GM12878 (cell line): ENCODE measurements at regions not wholly inside any gene's neighbourhood (a gene's known extent, or its start where the extent isn't known, plus 50 kb on each side); places are given as distances from the start of the nearest gene placed in this dataset.

Experiments used
- ATAC-seq: fragments of 200-7000 bp; cut with Tn5 transposase; 3 replicates; pipeline ENCODE4 v1.9.1; 2020; ENCODE audit warnings: mild to moderate bottlenecking, moderate library complexity
- BruUV-seq: library from RNA; stranded (reverse); fragments of 400-500 nt; replicated peaks from 2 replicates; lab custom pipeline; 2021; lab: Mats Ljungman, UMichigan
- CTCF ChIA-PET: fragments of 300-600 bp; sonication (Branson Sonifier 250); formaldehyde crosslinking; extraction: SDS; loops from one replicate; lab custom pipeline; 2021; ENCODE audit warnings: inconsistent platforms; lab: Yijun Ruan, JAX
- POLR2A ChIA-PET: fragments of 350-600 bp; formaldehyde crosslinking; extraction: SDS; loops from one replicate; lab custom pipeline; 2021; ENCODE audit warnings: inconsistent platforms; lab: Charles Lee
- RAD21 ChIA-PET: fragments of 300-600 bp; sonication (Branson Sonifier 250); formaldehyde crosslinking; loops from one replicate; lab custom pipeline; 2023; ENCODE audit warnings: antibody characterized with exemption; ENCODE audit not compliant: unreplicated experiment; lab: Charles Lee
- SMC1A ChIA-PET: fragments of 300-600 bp; sonication (Branson Sonifier 250); formaldehyde crosslinking; loops from one replicate; lab custom pipeline; 2023; ENCODE audit not compliant: unreplicated experiment, uncharacterized antibody; lab: Charles Lee
- DNase-seq: peaks from one replicate; pipeline ENCODE4 v3.0.0-alpha.2; 2011; ENCODE audit warnings: low read depth, low spot score
- FAIRE-seq: peaks from 3 replicates; lab custom pipeline; 2011; peaks lifted over from hg19 to GRCh38; lab: Jason Lieb, UNC
- H2AFZ ChIP-seq: 2 replicates; pipeline ENCODE4 v1.6.0; 2011; ENCODE audit warnings: low read depth, low read length, control low read depth; ENCODE audit not compliant: control insufficient read depth
- H3K27ac ChIP-seq: 2 replicates; pipeline ENCODE4 v1.5.1; 2011; ENCODE audit warnings: control low read depth; ENCODE audit not compliant: control insufficient read depth, insufficient read depth
- H3K27me3 ChIP-seq, 2 experiments: replicated peaks in 1 of 2; 2 replicates each; pipeline versions ENCODE4 v1.6.0 to v1.6.1; 2011; ENCODE audit warnings: low read length in 1 of 2; ENCODE audit not compliant: control insufficient read depth in 2 of 2, insufficient read depth in 2 of 2
- H3K36me3 ChIP-seq, 2 experiments: 2 replicates each; pipeline ENCODE4 v1.5.1; 2011; ENCODE audit warnings: low read length in 1 of 2; ENCODE audit not compliant: control insufficient read depth in 2 of 2, insufficient read depth in 2 of 2
- H3K4me1 ChIP-seq: 2 replicates; pipeline ENCODE4 v1.6.1; 2011; ENCODE audit warnings: mild to moderate bottlenecking, low read length, moderate library complexity, mixed read lengths; ENCODE audit not compliant: control insufficient read depth, insufficient read depth
- H3K4me2 ChIP-seq: 2 replicates; pipeline ENCODE4 v1.6.0; 2011; ENCODE audit warnings: control low read depth; ENCODE audit not compliant: control insufficient read depth, insufficient read depth
- H3K4me3 ChIP-seq: fragments of 200-600 bp; sonication (generic); 2 replicates; pipeline ENCODE4 v1.5.1; 2016
- H3K79me2 ChIP-seq: 2 replicates; pipeline ENCODE4 v1.6.0; 2011; ENCODE audit warnings: low read length; ENCODE audit not compliant: control insufficient read depth, insufficient read depth
- H3K9ac ChIP-seq: 2 replicates; pipeline ENCODE4 v1.8.0; 2011; ENCODE audit warnings: low read length, control low read depth, mixed read lengths; ENCODE audit not compliant: control insufficient read depth, insufficient read depth
- H3K9me3 ChIP-seq: replicated peaks from 3 replicates; pipeline ENCODE4 v1.5.1; 2011; ENCODE audit warnings: mild to moderate bottlenecking, low read length; ENCODE audit not compliant: control insufficient read depth, insufficient read depth
- H4K20me1 ChIP-seq: 2 replicates; pipeline ENCODE4 v1.6.0; 2011; ENCODE audit not compliant: control insufficient read depth, insufficient read depth
- BCL3 ChIP-seq: IDR thresholded peaks from 2 replicates; pipeline ENCODE4 v1.6.1; 2011; ENCODE audit warnings: borderline replicate concordance, low read depth, mild to moderate bottlenecking, moderate library complexity, low read length; ENCODE audit not compliant: insufficient read depth, poor library complexity, severe bottlenecking
- CREB1 ChIP-seq: IDR thresholded peaks from 2 replicates; pipeline ENCODE4 v1.6.1; 2012; ENCODE audit warnings: low read depth, mild to moderate bottlenecking, inconsistent platforms
- CREM ChIP-seq: IDR thresholded peaks from 2 replicates; pipeline ENCODE4 v1.6.1; 2014; ENCODE audit warnings: antibody characterized with exemption, low read depth
- DPF2 ChIP-seq: fragments of 450-650 bp; IDR thresholded peaks from 2 replicates; pipeline ENCODE4 v1.6.1; 2017; ENCODE audit warnings: mild to moderate bottlenecking
- HDAC2 ChIP-seq: fragments of 200-600 bp; sonication (generic); IDR thresholded peaks from 2 replicates; pipeline ENCODE4 v1.6.1; 2017
- IKZF2 ChIP-seq, 2 experiments: fragments of 450-650 bp; IDR thresholded peaks; 2 replicates each; pipeline ENCODE4 v1.6.1; 2017; ENCODE audit warnings: mild to moderate bottlenecking in 2 of 2, moderate library complexity in 2 of 2
- MAX ChIP-seq: IDR thresholded peaks from 2 replicates; pipeline ENCODE4 v1.6.1; 2012; ENCODE audit warnings: low read depth, low read length, improper control_type of control experiment
- SMAD1 ChIP-seq: fragments of 450-650 bp; IDR thresholded peaks from 2 replicates; pipeline ENCODE4 v1.6.1; 2018; ENCODE audit warnings: mild to moderate bottlenecking, low read depth; ENCODE audit not compliant: partially characterized antibody
- SMARCA5 ChIP-seq: fragments of 450-650 bp; IDR thresholded peaks from 2 replicates; pipeline ENCODE4 v1.6.1; 2017; ENCODE audit warnings: mild to moderate bottlenecking
- ZBTB4 ChIP-seq: fragments of 450-650 bp; formaldehyde crosslinking; IDR thresholded peaks from 2 replicates; pipeline ENCODE4 v1.4.0; 2022; ENCODE audit warnings: mild to moderate bottlenecking, moderate library complexity
- ZNF687 ChIP-seq: fragments of 450-650 bp; IDR thresholded peaks from 2 replicates; pipeline ENCODE4 v1.6.1; 2017; ENCODE audit warnings: mild to moderate bottlenecking, moderate library complexity
- WGBS: methylation state at CpG from one replicate; pipeline ENCODE4 v1.1.6; 2016; ENCODE audit warnings: low lambda C conversion rate; ENCODE audit not compliant: insufficient replicate concordance, insufficient coverage; ENCODE audit errors: missing lambda C conversion rate; 5-methylcytosine and 5-hydroxymethylcytosine counted together
- in situ Hi-C: fragments of 300-500 bp; cut with MboI; formaldehyde crosslinking; loops from 9 replicates; pipeline ENCODE4 v1.14.3; 2018; ENCODE audit warnings: mixed read lengths
- intact Hi-C: fragments of 100-400 bp; cut with micrococcal nuclease; formaldehyde crosslinking; loops from one replicate; pipeline ENCODE4 v1.14.2; 2022; ENCODE audit not compliant: unreplicated experiment

GRCh38 chr10:78974617-78975317, 94.0 kb upstream of the ZMIZ1 start:
- Histone ChIP-seq H3K4me2 (peak overlapping the region; percentile 92), H3K27ac (no peak overlapping the region), H3K4me1 (peaks cover 4% of the 10 kb centered on the region), H3K9ac (no peak overlapping the region; the same call in 1 of the 2 replicates), H3K9me3 (no peaks in the 10 kb centered on the region), H3K36me3 (no peaks in the 10 kb centered on the region), H4K20me1 (no peaks in the 10 kb centered on the region), H2AFZ (peak overlapping the region; percentile 43), H3K27me3 (peaks cover 0 to 2% of the 10 kb centered on the region in 2 experiments; a peak in 1 of 4 replicates), H3K4me3 (0 out of 2 replicates have a peak overlapping the region, but pooled peaks have one; percentile 68), H3K79me2 (no peaks in the 10 kb centered on the region)
- FAIRE-seq (peak; percentile 27), ATAC-seq (peak; percentile 60), DNase-seq (no peak)
- intact Hi-C loops (loop anchor here (5.0 to 10.0 kb wide), 2 partner anchors 93 to 220 kb away; partner anchors contain the start of gene ZMIZ1), in situ Hi-C loops (no loop called here)
- WGBS, result 24% methylated on average over 15 of the region's 15 CpGs
- CTCF ChIA-PET, result interaction anchor here (0.9 to 2.2 kb wide), 8 partner anchors 9 to 928 kb away, joined by 3 to 7 read pairs (median 4); no protein-coding TSS in a partner anchor
- POLR2A ChIA-PET, result interaction anchor here (0.7 kb wide), 1 partner anchor 269 kb away, joined by 3 read pairs; no protein-coding TSS in a partner anchor
- SMC1A ChIA-PET, result no interaction called here
- RAD21 ChIA-PET, result no interaction called here
- BruUV-seq, result no TSS peak
- TF ChIP-seq SMARCA5 (peak; percentile 68; the same call in 1 of the 2 replicates), CREB1 (no peak; the same call in 1 of the 2 replicates), ZBTB4 (CRISPR knock-in tag) (no peak), BCL3 (no peak), IKZF2 (IDR thresholded peaks at IDR 0.05) (peak; percentile 49 to 50; a peak in 2 of 4 replicates), DPF2 (peak; percentile 38; the same call in 1 of the 2 replicates), ZNF687 (peak; percentile 74; the same call in 1 of the 2 replicates), CREM (no peak), SMAD1 (no peak), MAX (0 out of 2 replicates have a peak, but pooled peaks have one; percentile 32), HDAC2 (no peak)
